Gastrocnemius medialis (tissue), 4 donors: ENCODE measurements at regions not wholly inside any gene's neighbourhood (a gene's known extent, or its start where the extent isn't known, plus 50 kb on each side); places are given as distances from the start of the nearest gene placed in this dataset.
"Not testable (repeated sequence)": the region's sequence is repeated elsewhere in the genome, so short reads cannot be mapped to it uniquely, and the experiment has no call there.

Experiments used
- ATAC-seq, 2 donors: fragments of 150-250 bp; one replicate each; pipeline ENCODE4 v1.9.1; 2016
- DNase-seq, 2 donors: peaks; one replicate each; pipeline ENCODE4 v3.0.0-alpha.2; 2019
- H3K27ac ChIP-seq, 4 donors: fragments of 200-600 bp; sonication (generic); 1 replicate in 1 of 4; 2 replicates in 3 of 4; pipeline ENCODE4 v1.5.1; 2016 to 2018; ENCODE audit warnings: mild to moderate bottlenecking in 2 of 4, moderate library complexity in 1 of 4
- H3K27me3 ChIP-seq, 3 donors: fragments of 200-600 bp; sonication (generic) in 2 of 3; 1 replicate in 1 of 3; 2 replicates in 2 of 3; pipeline versions ENCODE4 v1.5.1 to v1.6.0; 2016 to 2019; ENCODE audit warnings: mild to moderate bottlenecking in 1 of 3, moderate library complexity in 1 of 3
- H3K36me3 ChIP-seq, 2 donors: fragments of 200-600 bp; sonication (generic) in 1 of 2; one replicate each; pipeline ENCODE4 v1.5.1; 2017 to 2018
- H3K4me1 ChIP-seq, 2 donors: fragments of 200-600 bp; sonication (generic) in 1 of 2; one replicate each; pipeline ENCODE4 v1.5.1; 2016 to 2017; ENCODE audit warnings: mild to moderate bottlenecking in 2 of 2
- H3K4me3 ChIP-seq, 4 donors: fragments of 200-600 bp; sonication (generic) in 3 of 4; 1 replicate in 1 of 4; 2 replicates in 3 of 4; pipeline ENCODE4 v1.5.1; 2016 to 2019; ENCODE audit warnings: mild to moderate bottlenecking in 2 of 4
- H3K9me3 ChIP-seq, 3 donors: fragments of 200-600 bp; sonication (generic) in 2 of 3; 1 replicate in 1 of 3; 2 replicates in 2 of 3; pipeline ENCODE4 v1.5.1; 2016 to 2019
- in situ Hi-C, 4 donors: fragments of 200-750 bp; cut with MboI; loops; one replicate each; pipeline versions ENCODE4 v1.15.0 to v1.8.0; 2017; ENCODE audit warnings: low sequenced_read_pairs in 4 of 4
- intact Hi-C: fragments of 100-400 bp; cut with DNase I; formaldehyde crosslinking; loops from one replicate; pipeline ENCODE4 v1.15.1; 2023; ENCODE audit warnings: low total_unique reads
- TF ChIP-seq, protein P1 (sequence below), 5 experiments: fragments of 450-650 bp in 3 of 5; fragments of 200-600 bp in 2 of 5; sonication (generic) in 2 of 5; IDR thresholded peaks in 4 of 5; conservative IDR thresholded peaks in 1 of 5; 1 replicate in 4 of 5; 2 replicates in 1 of 5; pipeline ENCODE4 v1.5.1; 2016 to 2019; ENCODE audit warnings: antibody characterized with exemption in 5 of 5, mild to moderate bottlenecking in 3 of 5, moderate library complexity in 3 of 5

DNA sequence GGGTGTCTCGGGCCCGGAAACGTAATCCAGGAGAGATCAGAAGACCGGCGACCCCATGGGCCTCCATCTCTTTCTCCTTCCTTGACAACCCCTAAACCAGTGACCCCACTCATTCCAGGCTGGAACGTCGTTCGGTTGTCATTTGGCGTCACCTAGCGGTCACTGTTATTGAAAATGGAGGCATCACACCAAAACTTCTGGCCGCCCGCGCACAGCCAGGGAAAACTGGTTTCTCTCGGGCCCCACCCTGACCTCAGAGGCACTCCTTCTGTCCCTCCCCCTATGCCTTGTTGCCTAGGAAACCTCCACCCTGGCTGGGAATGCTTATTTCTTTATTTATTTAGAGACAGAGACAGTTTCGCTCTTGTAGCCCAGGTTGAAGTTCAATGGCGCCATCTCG lies 2327.3 kb upstream of the TPTE start:
- H3K27ac ChIP-seq, H3K9me3 ChIP-seq, H3K27me3 ChIP-seq, H3K4me3 ChIP-seq, in situ Hi-C loops, intact Hi-C loops, H3K36me3 ChIP-seq, DNase-seq, H3K4me1 ChIP-seq: not testable (repeated sequence)
- peak in 1 of 2 donors; percentile 15 for ATAC-seq

DNA sequence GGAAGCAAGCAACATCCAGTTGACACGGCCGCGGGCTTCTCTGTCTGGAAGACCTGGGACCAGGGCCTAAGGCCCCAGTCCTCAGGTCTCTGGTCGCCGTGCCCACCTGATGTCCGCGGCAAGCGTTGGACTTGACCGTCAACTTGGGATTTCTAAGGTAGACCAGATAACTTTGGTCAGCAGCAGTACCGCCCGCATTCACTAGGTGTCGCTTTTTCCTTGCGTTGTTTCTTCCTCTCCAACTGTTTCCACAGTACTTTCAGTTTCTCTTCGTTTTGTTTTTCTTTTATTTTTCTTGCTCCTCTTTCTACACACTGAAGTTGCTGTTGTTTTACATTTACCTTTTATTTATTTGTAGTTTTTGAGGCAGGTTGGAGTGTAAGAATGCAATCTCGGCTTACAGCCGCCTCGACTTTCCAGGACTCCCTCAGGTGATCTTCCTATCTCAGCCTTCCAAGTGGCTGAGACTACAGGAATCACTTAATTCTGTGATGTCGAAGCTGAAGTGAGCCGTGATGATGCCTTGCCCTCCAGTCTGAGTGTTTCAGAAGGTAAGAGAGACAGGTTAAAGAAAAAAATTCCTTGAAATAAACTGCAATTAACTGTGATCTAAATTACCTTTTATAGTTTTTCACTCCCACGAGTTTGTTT lies 2323.9 kb upstream of the TPTE start:
- intact Hi-C loops, H3K27me3 ChIP-seq, DNase-seq, in situ Hi-C loops, H3K4me1 ChIP-seq, H3K4me3 ChIP-seq, H3K36me3 ChIP-seq, H3K9me3 ChIP-seq, H3K27ac ChIP-seq: not testable (repeated sequence)
- ATAC-seq, result peak; percentile 52 to 70

DNA sequence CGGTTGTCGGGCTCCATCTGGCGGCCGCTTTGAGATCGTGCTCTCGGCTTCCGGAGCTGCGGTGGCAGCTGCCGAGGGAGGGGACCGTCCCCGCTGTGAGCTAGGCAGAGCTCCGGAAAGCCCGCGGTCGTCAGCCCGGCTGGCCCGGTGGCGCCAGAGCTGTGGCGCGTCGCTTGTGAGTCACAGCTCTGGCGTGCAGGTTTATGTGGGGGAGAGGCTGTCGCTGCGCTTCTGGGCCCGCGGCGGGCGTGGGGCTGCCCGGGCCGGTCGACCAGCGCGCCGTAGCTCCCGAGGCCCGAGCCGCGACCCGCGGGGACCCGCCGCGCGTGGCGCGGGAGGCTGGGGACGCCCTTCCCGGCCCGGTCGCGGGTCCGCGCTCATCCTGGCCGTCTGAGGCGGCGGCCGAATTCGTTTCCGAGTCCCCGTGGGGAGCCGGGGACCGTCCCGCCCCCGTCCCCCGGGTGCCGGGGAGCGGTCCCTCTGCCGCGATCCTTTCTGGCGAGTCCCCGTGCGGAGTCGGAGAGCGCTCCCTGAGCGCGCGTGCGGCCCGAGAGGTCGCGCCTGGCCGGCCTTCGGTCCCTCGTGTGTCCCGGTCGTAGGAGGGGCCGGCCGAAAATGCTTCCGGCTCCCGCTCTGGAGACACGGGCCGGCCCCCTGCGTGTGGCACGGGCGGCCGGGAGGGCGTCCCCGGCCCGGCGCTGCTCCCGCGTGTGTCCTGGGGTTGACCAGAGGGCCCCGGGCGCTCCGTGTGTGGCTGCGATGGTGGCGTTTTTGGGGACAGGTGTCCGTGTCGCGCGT lies 2316.1 kb upstream of the TPTE start:
- H3K4me3 ChIP-seq, H3K4me1 ChIP-seq, H3K36me3 ChIP-seq, intact Hi-C loops, in situ Hi-C loops, H3K9me3 ChIP-seq, H3K27me3 ChIP-seq, H3K27ac ChIP-seq, DNase-seq: not testable (repeated sequence)
- peak in 1 of 2 donors; percentile 95 for ATAC-seq

DNA sequence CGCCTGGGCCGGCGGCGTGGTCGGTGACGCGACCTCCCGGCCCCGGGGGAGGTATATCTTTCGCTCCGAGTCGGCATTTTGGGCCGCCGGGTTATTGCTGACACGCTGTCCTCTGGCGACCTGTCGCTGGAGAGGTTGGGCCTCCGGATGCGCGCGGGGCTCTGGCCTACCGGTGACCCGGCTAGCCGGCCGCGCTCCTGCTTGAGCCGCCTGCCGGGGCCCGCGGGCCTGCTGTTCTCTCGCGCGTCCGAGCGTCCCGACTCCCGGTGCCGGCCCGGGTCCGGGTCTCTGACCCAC lies 2315.5 kb upstream of the TPTE start:
- intact Hi-C loops, H3K36me3 ChIP-seq, in situ Hi-C loops, DNase-seq, ATAC-seq, H3K27me3 ChIP-seq, H3K4me1 ChIP-seq, H3K9me3 ChIP-seq, H3K27ac ChIP-seq, H3K4me3 ChIP-seq: not testable (repeated sequence)

DNA sequence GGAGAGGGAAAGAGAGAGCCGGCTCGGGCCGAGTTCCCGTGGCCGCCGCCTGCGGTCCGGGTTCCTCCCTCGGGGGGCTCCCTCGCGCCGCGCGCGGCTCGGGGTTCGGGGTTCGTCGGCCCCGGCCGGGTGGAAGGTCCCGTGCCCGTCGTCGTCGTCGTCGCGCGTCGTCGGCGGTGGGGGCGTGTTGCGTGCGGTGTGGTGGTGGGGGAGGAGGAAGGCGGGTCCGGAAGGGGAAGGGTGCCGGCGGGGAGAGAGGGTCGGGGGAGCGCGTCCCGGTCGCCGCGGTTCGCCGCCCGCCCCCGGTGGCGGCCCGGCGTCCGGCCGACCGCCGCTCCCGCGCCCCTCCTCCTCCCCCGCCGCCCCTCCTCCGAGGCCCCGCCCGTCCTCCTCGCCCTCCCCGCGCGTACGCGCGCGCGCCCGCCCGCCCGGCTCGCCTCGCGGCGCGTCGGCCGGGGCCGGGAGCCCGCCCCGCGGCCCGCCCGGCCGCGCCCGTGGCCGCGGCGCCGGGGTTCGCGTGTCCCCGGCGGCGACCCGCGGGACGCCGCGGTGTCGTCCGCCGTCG lies 2308.3 kb upstream of the TPTE start:
- H3K4me3 ChIP-seq, H3K27me3 ChIP-seq, H3K36me3 ChIP-seq, H3K9me3 ChIP-seq, H3K4me1 ChIP-seq, in situ Hi-C loops, intact Hi-C loops, ATAC-seq, H3K27ac ChIP-seq: not testable (repeated sequence)
- TF ChIP-seq, protein P1, sequence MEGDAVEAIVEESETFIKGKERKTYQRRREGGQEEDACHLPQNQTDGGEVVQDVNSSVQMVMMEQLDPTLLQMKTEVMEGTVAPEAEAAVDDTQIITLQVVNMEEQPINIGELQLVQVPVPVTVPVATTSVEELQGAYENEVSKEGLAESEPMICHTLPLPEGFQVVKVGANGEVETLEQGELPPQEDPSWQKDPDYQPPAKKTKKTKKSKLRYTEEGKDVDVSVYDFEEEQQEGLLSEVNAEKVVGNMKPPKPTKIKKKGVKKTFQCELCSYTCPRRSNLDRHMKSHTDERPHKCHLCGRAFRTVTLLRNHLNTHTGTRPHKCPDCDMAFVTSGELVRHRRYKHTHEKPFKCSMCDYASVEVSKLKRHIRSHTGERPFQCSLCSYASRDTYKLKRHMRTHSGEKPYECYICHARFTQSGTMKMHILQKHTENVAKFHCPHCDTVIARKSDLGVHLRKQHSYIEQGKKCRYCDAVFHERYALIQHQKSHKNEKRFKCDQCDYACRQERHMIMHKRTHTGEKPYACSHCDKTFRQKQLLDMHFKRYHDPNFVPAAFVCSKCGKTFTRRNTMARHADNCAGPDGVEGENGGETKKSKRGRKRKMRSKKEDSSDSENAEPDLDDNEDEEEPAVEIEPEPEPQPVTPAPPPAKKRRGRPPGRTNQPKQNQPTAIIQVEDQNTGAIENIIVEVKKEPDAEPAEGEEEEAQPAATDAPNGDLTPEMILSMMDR (IDR thresholded peaks at IDR 0.05 in 4 of 5, conservative IDR thresholded peaks at IDR 0.05 in 1 of 5), result peak in 1 of 5 experiments; percentile 31
- DNase-seq, result peak; percentile 15 to 69

DNA sequence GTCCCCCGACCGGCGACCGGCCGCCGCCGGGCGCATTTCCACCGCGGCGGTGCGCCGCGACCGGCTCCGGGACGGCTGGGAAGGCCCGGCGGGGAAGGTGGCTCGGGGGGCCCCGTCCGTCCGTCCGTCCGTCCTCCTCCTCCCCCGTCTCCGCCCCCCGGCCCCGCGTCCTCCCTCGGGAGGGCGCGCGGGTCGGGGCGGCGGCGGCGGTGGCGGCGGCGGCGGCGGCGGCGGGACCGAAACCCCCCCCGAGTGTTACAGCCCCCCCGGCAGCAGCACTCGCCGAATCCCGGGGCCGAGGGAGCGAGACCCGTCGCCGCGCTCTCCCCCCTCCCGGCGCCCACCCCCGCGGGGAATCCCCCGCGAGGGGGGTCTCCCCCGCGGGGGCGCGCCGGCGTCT lies 2306.8 kb upstream of the TPTE start:
- DNase-seq, in situ Hi-C loops, ATAC-seq, H3K4me1 ChIP-seq, H3K27ac ChIP-seq, H3K9me3 ChIP-seq, H3K4me3 ChIP-seq, intact Hi-C loops, H3K36me3 ChIP-seq, H3K27me3 ChIP-seq: not testable (repeated sequence)

DNA sequence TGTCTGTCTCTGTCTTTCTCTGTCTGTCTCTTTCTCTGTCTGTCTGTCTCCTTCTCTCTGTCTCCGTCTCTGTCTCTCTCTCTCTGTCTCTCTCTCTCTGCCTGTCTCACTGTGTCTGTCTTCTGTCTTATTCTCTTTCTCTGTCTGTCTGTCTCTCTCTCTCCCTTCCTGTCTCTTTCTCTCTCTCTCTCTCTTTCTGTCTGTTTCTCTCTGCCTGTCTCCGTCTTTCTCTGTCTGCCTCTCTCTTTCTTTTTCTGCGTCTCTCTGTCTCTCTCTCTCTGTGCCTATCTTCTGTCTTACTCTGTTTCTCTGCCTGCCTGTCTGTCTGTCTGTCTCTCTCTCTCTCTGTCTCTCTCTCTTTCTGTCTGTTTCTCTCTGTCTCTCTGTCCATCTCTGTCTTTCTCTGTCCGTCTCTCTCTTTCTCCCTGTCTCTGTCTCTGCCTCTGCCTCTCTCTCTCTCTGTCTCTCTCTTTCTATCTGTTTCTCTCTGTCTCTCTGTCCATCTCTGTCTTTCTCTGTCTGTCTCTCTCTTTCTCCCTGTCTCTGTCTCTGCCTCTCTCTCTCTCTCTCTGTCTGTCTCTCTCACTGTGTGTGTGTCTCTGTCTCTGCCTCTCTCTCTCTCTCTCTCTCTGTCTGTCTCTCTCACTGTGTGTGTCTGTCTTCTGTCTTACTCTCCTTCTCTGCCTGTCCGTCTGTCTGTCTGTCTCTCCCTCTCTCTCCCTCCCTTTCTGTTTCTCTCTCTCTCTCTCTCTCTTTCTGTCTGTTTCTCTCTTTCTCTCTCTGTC lies 2291.8 kb upstream of the TPTE start:
- DNase-seq, H3K27ac ChIP-seq, H3K4me3 ChIP-seq, intact Hi-C loops, H3K4me1 ChIP-seq, H3K27me3 ChIP-seq, H3K36me3 ChIP-seq, in situ Hi-C loops, H3K9me3 ChIP-seq: not testable (repeated sequence)
- peak in 1 of 2 donors; percentile 38 for ATAC-seq

DNA sequence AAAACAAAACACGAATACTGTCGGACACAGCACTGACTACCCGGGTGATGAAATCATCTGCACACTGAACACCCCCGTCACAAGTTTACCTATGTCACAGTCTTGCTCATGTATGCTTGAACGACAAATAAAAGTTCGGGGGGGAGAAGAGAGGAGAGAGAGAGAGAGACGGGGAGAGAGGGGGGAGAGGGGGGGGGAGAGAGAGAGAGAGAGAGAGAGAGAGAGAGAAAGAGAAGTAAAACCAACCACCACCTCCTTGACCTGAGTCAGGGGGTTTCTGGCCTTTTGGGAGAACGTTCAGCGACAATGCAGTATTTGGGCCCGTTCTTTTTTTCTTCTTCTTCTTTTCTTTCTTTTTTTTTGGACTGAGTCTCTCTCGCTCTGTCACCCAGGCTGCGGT lies 2290.1 kb upstream of the TPTE start:
- H3K36me3 ChIP-seq, H3K9me3 ChIP-seq, ATAC-seq, H3K4me3 ChIP-seq, DNase-seq, H3K27me3 ChIP-seq, intact Hi-C loops, H3K27ac ChIP-seq, H3K4me1 ChIP-seq, in situ Hi-C loops: not testable (repeated sequence)

DNA sequence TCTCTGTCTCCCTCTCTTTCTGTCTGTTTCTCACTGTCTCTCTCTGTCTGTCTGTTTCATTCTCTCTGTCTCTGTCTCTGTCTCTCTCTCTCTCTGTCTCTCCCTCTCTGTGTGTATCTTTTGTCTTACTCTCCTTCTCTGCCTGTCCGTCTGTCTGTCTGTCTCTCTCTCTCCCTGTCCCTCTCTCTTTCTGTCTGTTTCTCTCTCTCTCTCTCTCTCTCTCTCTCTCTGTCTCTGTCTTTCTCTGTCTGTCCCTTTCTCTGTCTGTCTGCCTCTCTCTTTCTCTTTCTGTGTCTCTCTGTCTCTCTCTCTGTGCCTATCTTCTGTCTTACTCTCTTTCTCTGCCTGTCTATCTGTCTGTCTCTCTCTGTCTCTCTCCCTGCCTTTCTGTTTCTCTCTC lies 2288.4 kb upstream of the TPTE start:
- H3K27me3 ChIP-seq, in situ Hi-C loops, DNase-seq, intact Hi-C loops, H3K4me3 ChIP-seq, ATAC-seq, H3K27ac ChIP-seq, H3K9me3 ChIP-seq, H3K4me1 ChIP-seq, H3K36me3 ChIP-seq: not testable (repeated sequence)

DNA sequence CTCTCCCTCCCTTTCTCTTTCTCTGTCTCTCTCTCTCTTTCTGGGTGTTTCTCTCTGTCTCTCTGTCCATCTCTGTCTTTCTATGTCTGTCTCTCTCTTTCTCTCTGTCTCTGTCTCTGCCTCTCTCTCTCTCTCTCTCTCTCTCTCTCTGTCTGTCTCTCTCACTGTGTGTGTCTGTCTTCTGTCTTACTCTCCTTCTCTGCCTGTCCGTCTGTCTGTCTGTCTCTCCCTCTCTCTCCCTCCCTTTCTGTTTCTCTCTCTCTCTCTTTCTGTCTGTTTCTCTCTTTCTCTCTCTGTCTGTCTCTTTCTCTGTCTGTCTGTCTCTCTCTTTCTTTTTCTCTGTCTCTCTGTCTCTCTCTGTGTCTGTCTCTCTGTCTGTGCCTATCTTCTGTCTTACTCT lies 2287.3 kb upstream of the TPTE start:
- intact Hi-C loops, ATAC-seq, DNase-seq, H3K27me3 ChIP-seq, H3K4me3 ChIP-seq, H3K4me1 ChIP-seq, H3K27ac ChIP-seq, in situ Hi-C loops, H3K36me3 ChIP-seq, H3K9me3 ChIP-seq: not testable (repeated sequence)
